CD4-positive, alpha-beta T cell treated with Interleukin-4 for 4 hours (primary cell): ENCODE measurements at regions not wholly inside any gene's neighbourhood (a gene's known extent, or its start where the extent isn't known, plus 50 kb on each side); places are given as distances from the start of the nearest gene placed in this dataset.

ENCODE experiments used
- DNase-seq: peaks from one replicate; pipeline ENCODE4 v3.0.0-alpha.2; 2020

DNA sequence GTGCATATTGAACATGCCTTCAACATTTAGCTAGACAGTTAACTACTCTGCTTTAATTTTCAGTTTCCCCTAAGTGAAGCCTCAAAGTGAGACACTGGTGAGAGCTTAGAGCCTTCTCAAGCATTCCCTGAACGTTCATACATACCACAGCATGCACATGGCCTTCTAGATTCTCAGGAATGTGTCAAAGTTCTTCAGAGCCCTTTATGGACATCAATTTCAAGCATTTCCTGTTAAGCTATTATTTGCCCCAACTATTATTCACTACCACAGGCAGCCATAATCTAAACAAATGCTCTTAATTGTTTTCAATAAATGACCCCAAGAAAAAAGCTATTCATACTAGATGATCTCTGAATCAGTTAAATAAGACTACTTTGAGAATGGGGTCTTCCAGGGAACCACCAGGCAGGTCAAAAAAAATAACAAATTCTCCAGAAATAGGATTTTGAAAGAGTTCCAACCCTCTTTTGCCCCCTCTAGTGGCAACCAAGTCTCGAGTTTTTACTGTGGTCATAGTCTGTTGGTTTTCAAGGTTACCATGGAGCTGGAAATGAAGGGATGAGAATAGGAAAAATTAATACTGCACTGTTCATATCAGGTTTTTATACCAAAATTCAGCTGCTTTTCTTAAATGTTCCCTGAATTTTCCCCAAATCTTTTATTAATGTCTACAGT is 235.4 kb downstream of the RAB28 start:
- DNase-seq: no peak

GRCh38 chr4:13246107-13246506 is 238.0 kb downstream of the RAB28 start:
- DNase-seq: no peak

- DNase-seq: no peak
Observed at GRCh38 chr4:13244444-13244843, 239.7 kb downstream of the RAB28 start.

- no peak for DNase-seq
Observed at GRCh38 chr4:13243152-13243551, 241.0 kb downstream of the RAB28 start.

GRCh38 chr4:13240066-13240465 is 244.1 kb downstream of the RAB28 start:
- no peak for DNase-seq

GRCh38 chr4:13238936-13239335 is 245.2 kb downstream of the RAB28 start:
- DNase-seq: no peak

- DNase-seq: no peak
Observed at GRCh38 chr4:13236485-13236884, 247.7 kb downstream of the RAB28 start.

DNA sequence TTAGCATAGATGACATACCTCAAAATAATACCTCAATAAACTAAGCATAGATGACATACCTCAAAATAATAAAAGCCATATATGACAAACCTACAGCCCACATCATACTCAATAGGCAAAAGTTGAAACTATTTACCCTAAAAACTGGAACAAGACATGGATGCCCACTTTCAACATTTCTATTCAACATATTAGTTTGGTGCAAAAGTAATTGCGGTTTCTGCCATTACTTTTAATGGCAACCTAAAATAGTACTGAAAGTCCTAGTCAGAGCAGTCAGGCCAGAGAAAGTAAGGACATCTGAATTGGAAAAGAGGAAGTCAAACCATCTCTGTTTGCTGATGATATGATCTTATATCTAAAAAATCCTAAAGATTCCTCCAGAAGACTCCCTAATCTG is 250.4 kb downstream of the RAB28 start:
- DNase-seq: no peak

- no peak for DNase-seq
Observed at GRCh38 chr4:13219971-13220370, 264.2 kb downstream of the RAB28 start.

- no peak for DNase-seq
Observed at GRCh38 chr4:13218326-13218958, 265.7 kb downstream of the RAB28 start.

DNA sequence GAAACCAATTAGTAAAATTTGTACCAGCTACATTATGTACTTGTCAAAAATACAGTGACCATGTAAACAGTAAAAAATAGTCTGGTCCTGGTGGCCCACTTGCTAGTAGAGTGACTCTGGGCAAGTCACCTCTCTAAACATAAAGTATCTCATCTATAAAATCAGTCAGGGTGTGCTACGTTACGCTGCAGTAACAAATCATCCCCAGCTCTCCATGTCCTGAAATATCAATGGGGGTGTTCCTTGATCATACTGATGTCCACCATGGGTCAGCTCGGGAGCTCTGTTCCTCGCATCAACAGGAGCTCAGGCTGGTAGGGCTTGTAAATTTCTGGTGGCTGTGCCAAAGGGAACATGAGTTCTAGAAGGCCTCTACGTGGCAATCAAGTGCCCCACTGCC is 268.6 kb downstream of the RAB28 start:
- DNase-seq: no peak

DNA sequence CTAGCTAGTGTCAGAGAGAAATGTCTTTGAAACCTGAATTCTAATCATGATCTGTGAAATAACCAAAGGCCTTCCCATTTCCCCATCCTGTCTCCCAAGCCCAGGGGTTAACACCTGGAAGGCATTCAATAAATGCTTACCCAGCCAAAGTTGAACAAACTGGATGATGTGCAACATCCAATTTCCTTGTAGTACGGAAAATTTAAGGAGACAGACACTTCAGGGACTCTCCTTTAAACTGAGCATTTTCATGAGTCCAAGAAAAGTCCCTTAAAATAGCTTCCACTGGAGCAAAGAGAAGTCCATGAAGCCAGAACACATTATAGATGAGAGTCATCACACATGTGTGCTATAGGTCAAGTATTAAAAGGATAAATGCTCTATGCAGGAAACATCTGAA is 271.2 kb downstream of the RAB28 start:
- no peak for DNase-seq

- DNase-seq: no peak
Observed at GRCh38 chr4:13209600-13209999, 274.5 kb downstream of the RAB28 start.

DNA sequence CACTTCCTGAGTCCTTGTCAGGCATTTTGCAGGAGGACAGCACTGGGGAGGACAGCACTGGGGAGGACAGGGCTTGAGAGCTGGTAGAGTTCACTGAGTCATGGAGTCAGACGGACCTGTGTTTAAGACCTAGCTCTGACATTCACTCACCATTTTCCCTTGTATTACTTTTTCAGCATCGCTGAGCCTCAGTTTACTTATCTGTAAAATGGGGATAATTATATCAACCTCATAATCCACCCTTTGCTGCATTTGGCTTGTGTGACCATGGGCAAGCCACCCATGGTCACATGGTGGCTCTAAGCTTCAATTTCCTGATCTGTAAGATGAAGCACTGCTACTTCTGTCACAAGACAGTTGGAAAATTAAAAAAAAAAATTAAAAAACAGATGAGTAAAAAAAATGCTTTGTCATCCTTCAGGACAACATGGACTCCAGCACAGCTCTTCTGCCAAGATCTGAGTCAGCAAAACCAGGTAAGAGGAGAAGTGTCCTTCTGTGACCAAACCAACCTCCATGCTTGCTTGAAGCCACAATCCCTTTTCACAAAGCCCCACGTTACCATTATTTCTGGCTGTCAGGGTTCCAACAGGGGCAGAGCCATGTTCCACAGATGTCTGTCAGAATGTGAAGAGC is 275.5 kb downstream of the RAB28 start:
- DNase-seq: no peak

GRCh38 chr4:13207226-13207625 is 276.9 kb downstream of the RAB28 start:
- no peak for DNase-seq

DNA sequence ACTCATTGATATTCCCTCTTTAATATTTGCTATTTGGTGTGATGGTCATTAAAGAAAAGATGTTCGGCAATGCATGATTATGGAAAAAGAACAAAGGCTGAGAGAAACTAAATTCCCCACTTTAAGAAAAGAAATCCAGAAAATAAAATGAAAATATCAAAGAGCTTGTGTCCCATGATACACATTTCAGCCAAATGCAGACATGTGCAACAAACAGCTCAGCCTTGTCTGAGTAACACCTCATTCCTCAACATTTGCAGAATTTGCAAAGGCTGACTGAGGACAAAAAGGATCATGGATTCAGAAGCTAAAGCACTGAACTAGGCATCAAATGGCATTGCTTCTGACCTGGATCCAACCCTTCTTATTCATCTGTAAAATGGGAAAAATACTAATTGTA is 281.0 kb downstream of the RAB28 start:
- no peak for DNase-seq

DNA sequence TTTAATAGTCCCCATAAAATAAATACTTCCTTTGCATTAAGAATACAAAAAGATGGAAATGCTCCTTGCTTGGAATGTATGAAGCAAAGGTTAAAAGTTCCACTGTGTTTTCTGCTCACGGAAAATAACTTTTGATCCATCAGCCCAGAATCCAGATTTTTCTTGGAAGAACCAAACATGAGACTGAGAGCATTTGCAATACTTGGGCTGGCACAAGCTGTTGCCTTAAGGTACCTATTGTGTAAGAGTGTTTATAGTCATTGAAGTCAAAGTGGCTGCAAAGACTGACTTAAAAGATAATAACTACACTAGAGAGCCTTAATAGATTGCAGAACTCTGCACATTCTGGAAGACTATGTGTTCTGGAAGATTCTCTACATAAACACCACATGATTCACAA is 281.4 kb downstream of the RAB28 start:
- no peak for DNase-seq

- DNase-seq: no peak
Observed at GRCh38 chr4:13201241-13201640, 282.9 kb downstream of the RAB28 start.

GRCh38 chr4:13196721-13197120 is 287.4 kb downstream of the RAB28 start:
- no peak for DNase-seq

- DNase-seq: no peak
Observed at GRCh38 chr4:13193662-13194061, 290.5 kb downstream of the RAB28 start.

- no peak for DNase-seq
Observed at GRCh38 chr4:13190093-13190721, 293.9 kb downstream of the RAB28 start.

DNA sequence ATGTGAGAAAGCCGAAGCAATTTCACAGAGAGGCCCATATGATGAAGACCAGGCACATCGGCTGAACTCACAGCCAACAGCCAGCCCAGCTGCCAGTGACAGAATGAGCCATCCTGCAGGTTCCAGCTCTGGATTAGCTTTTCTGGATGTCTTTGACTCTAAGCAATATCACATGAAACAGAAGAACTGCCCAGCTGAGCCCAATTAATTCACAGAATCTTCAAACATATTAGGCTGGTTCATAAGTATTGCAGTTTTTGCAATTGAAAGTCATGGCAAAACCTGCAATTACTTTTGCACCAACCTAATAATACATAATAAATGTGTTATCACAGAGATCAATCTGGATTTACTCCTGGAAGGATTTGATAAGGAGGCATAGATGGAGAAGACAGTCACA is 299.9 kb downstream of the RAB28 start:
- DNase-seq: no peak

DNA sequence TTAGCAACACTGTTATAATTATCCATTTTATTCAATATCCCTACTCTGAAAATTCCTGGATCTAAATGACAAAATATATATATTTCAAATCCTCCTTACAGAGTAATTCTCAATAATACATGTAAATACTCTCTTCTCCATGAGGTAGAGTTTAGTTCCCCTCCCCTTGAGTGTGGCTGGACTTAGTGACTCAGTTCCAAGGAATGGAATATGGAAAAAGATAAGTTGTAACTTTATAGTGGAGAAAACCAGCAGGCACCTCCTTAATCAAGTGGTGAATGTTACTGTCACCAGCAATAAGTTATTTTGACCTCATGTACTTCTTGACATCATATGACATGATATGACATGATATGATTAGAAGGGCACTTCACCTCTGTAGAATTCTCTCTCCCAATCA is 302.0 kb downstream of the RAB28 start:
- DNase-seq: no peak

GRCh38 chr4:13181681-13182080 is 302.5 kb downstream of the RAB28 start:
- DNase-seq: no peak
